ENCODE measurements at regions not wholly inside any gene's neighbourhood (a gene's known extent, or its start where the extent isn't known, plus 50 kb on each side); places are given as distances from the start of the nearest gene placed in this dataset.

DNA sequence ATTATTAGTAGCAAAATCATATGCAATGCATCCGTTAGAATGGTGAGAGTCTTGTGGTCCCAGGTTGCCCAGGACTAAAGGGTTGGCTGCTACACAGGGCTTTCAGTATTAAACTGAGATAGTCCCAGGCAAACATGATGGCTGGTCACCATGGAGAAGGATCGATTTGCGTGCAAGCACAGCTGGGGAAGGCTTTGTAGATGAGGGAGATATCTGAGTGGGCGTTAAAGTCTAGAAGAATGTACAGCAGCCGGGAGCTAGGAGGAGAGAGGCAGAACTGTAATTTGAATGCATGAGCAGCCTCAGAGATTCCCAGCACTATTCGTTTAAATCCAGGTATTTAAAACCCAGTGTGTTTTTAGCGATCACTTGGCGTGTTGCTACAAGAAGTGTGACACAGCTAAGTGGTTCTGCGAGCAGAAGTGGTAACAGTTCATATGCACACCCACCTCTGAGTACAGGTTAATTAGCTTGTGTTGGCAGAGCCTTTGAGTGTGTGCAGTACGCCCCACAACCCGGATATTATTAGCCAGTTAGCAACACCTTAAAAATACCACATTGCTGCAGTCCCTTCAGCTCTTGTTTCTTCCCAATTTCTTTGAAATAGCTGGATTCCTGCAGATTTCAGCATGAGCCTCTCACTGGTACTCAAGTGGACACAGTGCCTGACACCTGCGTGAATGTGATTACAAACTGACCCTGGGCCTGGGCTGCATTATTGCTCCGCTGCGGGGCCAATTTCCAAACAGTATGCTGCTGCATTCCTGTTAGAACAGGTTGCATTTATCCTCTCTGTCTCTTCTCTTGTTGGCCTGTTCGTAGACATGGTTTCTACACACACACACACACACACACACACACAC lies 67.2 kb upstream of the SCAF4 start:
- TF ChIP-seq CTCF (IDR thresholded peaks at IDR 0.05), result no peak
- TF ChIP-seq EZH2 (IDR thresholded peaks at IDR 0.05), result no peak
- TF ChIP-seq EZH2phosphoT487 (IDR thresholded peaks at IDR 0.05), result no peak
